ENCODE measurements at regions not wholly inside any gene's neighbourhood (a gene's known extent, or its start where the extent isn't known, plus 50 kb on each side); places are given as distances from the start of the nearest gene placed in this dataset.

- 58 to 65% methylated on average over 4 of the region's 4 CpGs for WGBS, 2 donors
- Histone ChIP-seq H3K9me3 (no peaks in the 10 kb centered on the region), H3K27me3 (no peaks in the 10 kb centered on the region), H3K27ac (no peak overlapping the region), H3K4me1 (peaks cover 0 to 2% (median 0%) of the 10 kb centered on the region in 3 donors), H3K4me3 (no peak overlapping the region), H3K36me3 (no peaks in the 10 kb centered on the region)
- intact Hi-C loops (cut with DNase I): no loop called here
- no peak for DNase-seq
- TF ChIP-seq CTCF (IDR thresholded peaks at IDR 0.05) (no peak), POLR2A (IDR thresholded peaks at IDR 0.05) (no peak)
Measured at GRCh38 chr2:111673526-111673925, 210.5 kb downstream of the ANAPC1 start.

- TF ChIP-seq POLR2A (IDR thresholded peaks at IDR 0.05) (no peak), CTCF (IDR thresholded peaks at IDR 0.05) (no peak)
- H3K4me1 ChIP-seq: peaks cover 0 to 8% (median 0%) of the 10 kb centered on the region in 3 donors
- no peaks in the 10 kb centered on the region for H3K9me3 ChIP-seq
- no peaks in the 10 kb centered on the region for H3K36me3 ChIP-seq
- DNase-seq: no peak
- no peak overlapping the region for H3K4me3 ChIP-seq
- WGBS, 2 donors: 73 to 77% methylated on average over 10 of the region's 10 CpGs
- H3K27ac ChIP-seq: peak overlapping the region in 1 of 4 donors; percentile 36
- H3K27me3 ChIP-seq: no peaks in the 10 kb centered on the region
- intact Hi-C loops (cut with DNase I): no loop called here
Measured at GRCh38 chr2:111675419-111676194, 208.4 kb downstream of the ANAPC1 start.

GRCh38 chr2:111676291-111676822 is 207.6 kb downstream of the ANAPC1 start:
- WGBS, 2 donors: 75 to 82% methylated on average over 4 of the region's 4 CpGs
- TF ChIP-seq POLR2A (IDR thresholded peaks at IDR 0.05) (no peak), CTCF (IDR thresholded peaks at IDR 0.05) (no peak)
- Histone ChIP-seq H3K36me3 (no peaks in the 10 kb centered on the region), H3K4me1 (peaks cover 0 to 8% (median 0%) of the 10 kb centered on the region in 3 donors), H3K27me3 (no peaks in the 10 kb centered on the region), H3K9me3 (no peaks in the 10 kb centered on the region), H3K27ac (no peak overlapping the region), H3K4me3 (no peak overlapping the region)
- no peak for DNase-seq
- intact Hi-C loops (cut with DNase I): no loop called here

GRCh38 chr2:111678161-111678560 is 205.8 kb downstream of the ANAPC1 start:
- Histone ChIP-seq H3K4me1 (peaks cover 0 to 8% (median 0%) of the 10 kb centered on the region in 3 donors), H3K36me3 (no peaks in the 10 kb centered on the region), H3K27me3 (no peaks in the 10 kb centered on the region), H3K9me3 (no peaks in the 10 kb centered on the region), H3K27ac (no peak overlapping the region), H3K4me3 (no peak overlapping the region)
- no peak for TF ChIP-seq POLR2A (IDR thresholded peaks at IDR 0.05)
- TF ChIP-seq CTCF (IDR thresholded peaks at IDR 0.05): no peak
- intact Hi-C loops (cut with DNase I): no loop called here
- 75 to 91% methylated on average over 7 of the region's 7 CpGs for WGBS, 2 donors
- no peak for DNase-seq

- no peaks in the 10 kb centered on the region for H3K9me3 ChIP-seq
- intact Hi-C loops (cut with DNase I): no loop called here
- no peak for DNase-seq
- H3K27me3 ChIP-seq: no peaks in the 10 kb centered on the region
- 25 to 39% methylated on average over 5 of the region's 5 CpGs for WGBS, 2 donors
- no peak for TF ChIP-seq POLR2A (IDR thresholded peaks at IDR 0.05)
- TF ChIP-seq CTCF (IDR thresholded peaks at IDR 0.05): no peak
- no peak overlapping the region for H3K4me3 ChIP-seq
- H3K36me3 ChIP-seq: no peaks in the 10 kb centered on the region
- H3K4me1 ChIP-seq: peaks cover 0 to 8% (median 0%) of the 10 kb centered on the region in 3 donors
- H3K27ac ChIP-seq: no peak overlapping the region
Measured at GRCh38 chr2:111678651-111679050, 205.3 kb downstream of the ANAPC1 start.

Measured in esophagus squamous epithelium (tissue), 5 donors.